ENCODE measurements at regions not wholly inside any gene's neighbourhood (a gene's known extent, or its start where the extent isn't known, plus 50 kb on each side); places are given as distances from the start of the nearest gene placed in this dataset.

- no peak overlapping the region for H2AFZ ChIP-seq (ENCODE audit: low read depth, low read length)
- no peak overlapping the region for H3K27ac ChIP-seq (ENCODE audit: low read length)
- no peaks in the 10 kb centered on the region for H4K20me1 ChIP-seq (ENCODE audit: insufficient read depth, low read length)
- no peaks in the 10 kb centered on the region for H3K4me1 ChIP-seq (ENCODE audit: low read length)
- H3K4me3 ChIP-seq (ENCODE audit: low read length): no peak overlapping the region
- peaks cover 4% of the 10 kb centered on the region; the same call in 1 of the 2 replicates for H3K27me3 ChIP-seq (ENCODE audit: low read depth, low read length)
- H3K9ac ChIP-seq (ENCODE audit: low read length): no peak overlapping the region
- H3K9me3 ChIP-seq (ENCODE audit: insufficient read depth, low read length): no peaks in the 10 kb centered on the region
- H3K4me2 ChIP-seq (ENCODE audit: low read length): no peak overlapping the region
- H3K79me2 ChIP-seq (ENCODE audit: low read length): no peaks in the 10 kb centered on the region
- no peaks in the 10 kb centered on the region for H3K36me3 ChIP-seq (replicated peaks; ENCODE audit: low read depth, low read length)
- TF ChIP-seq, protein P1, sequence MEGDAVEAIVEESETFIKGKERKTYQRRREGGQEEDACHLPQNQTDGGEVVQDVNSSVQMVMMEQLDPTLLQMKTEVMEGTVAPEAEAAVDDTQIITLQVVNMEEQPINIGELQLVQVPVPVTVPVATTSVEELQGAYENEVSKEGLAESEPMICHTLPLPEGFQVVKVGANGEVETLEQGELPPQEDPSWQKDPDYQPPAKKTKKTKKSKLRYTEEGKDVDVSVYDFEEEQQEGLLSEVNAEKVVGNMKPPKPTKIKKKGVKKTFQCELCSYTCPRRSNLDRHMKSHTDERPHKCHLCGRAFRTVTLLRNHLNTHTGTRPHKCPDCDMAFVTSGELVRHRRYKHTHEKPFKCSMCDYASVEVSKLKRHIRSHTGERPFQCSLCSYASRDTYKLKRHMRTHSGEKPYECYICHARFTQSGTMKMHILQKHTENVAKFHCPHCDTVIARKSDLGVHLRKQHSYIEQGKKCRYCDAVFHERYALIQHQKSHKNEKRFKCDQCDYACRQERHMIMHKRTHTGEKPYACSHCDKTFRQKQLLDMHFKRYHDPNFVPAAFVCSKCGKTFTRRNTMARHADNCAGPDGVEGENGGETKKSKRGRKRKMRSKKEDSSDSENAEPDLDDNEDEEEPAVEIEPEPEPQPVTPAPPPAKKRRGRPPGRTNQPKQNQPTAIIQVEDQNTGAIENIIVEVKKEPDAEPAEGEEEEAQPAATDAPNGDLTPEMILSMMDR (IDR thresholded peaks at IDR 0.05; ENCODE audit: low read depth, low read length): no peak
- no peak for TF ChIP-seq EZH2phosphoT487 (IDR thresholded peaks at IDR 0.05; ENCODE audit: low read depth)
Measured at GRCh38 chr7:47704936-47705335, 123.0 kb upstream of the TNS3 start.

DNA sequence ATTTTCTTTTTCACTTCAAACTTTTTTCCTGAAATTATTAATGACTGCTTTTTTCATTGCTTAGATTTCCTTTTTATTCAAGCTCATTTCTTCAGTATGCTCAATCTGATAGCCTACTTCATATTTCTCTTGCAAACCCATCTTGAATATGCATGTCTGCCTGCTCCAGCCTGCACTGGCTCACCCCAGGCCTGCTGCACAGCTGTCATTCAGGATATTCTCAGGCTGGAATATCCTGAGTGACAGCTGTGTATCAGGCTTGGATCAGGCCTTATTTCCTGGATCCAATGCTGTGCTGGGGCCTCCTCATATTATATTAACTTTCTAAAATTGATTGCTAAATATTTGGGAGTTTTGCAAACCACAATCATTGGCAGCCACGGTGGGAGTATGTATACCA lies 120.2 kb upstream of the TNS3 start:
- Histone ChIP-seq H2AFZ (ENCODE audit: low read depth, low read length) (no peak overlapping the region), H3K4me2 (ENCODE audit: low read length) (no peak overlapping the region), H3K27me3 (ENCODE audit: low read depth, low read length) (peaks cover 11% of the 10 kb centered on the region; the same call in 1 of the 2 replicates), H3K36me3 (replicated peaks; ENCODE audit: low read depth, low read length) (no peaks in the 10 kb centered on the region), H3K27ac (ENCODE audit: low read length) (no peak overlapping the region), H3K4me3 (ENCODE audit: low read length) (no peak overlapping the region), H3K9ac (ENCODE audit: low read length) (no peak overlapping the region), H3K79me2 (ENCODE audit: low read length) (no peaks in the 10 kb centered on the region), H3K9me3 (ENCODE audit: insufficient read depth, low read length) (no peaks in the 10 kb centered on the region), H3K4me1 (ENCODE audit: low read length) (no peaks in the 10 kb centered on the region), H4K20me1 (ENCODE audit: insufficient read depth, low read length) (no peaks in the 10 kb centered on the region)
- TF ChIP-seq EZH2phosphoT487 (IDR thresholded peaks at IDR 0.05; ENCODE audit: low read depth): no peak
- TF ChIP-seq, protein P1 (IDR thresholded peaks at IDR 0.05; ENCODE audit: low read depth, low read length): no peak

DNA sequence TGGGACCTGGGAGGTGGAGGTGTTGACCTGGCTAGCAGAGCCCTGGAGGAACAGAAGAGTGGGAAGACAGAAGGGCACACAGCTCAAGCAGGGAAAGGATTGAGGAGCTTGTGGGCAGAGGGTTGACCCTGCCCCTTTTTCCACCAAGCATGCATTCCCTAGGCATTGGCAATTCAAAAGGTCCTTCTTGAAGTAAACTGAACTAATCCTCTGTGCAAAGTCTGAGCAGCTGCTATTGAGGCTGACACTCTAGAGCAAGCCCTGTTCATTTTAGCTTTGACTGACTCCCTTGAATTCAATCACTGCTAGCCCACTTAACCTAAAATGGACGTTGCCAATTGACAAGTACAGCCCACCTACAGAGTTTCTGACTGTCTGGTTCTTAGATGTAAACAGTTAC lies 116.5 kb upstream of the TNS3 start:
- Histone ChIP-seq H2AFZ (ENCODE audit: low read depth, low read length) (no peak overlapping the region), H3K4me1 (ENCODE audit: low read length) (no peaks in the 10 kb centered on the region), H3K9ac (ENCODE audit: low read length) (no peak overlapping the region), H3K27ac (ENCODE audit: low read length) (no peak overlapping the region), H4K20me1 (ENCODE audit: insufficient read depth, low read length) (no peaks in the 10 kb centered on the region), H3K79me2 (ENCODE audit: low read length) (no peaks in the 10 kb centered on the region), H3K9me3 (ENCODE audit: insufficient read depth, low read length) (no peaks in the 10 kb centered on the region), H3K36me3 (replicated peaks; ENCODE audit: low read depth, low read length) (no peaks in the 10 kb centered on the region), H3K27me3 (ENCODE audit: low read depth, low read length) (peaks cover 7% of the 10 kb centered on the region; the same call in 1 of the 2 replicates), H3K4me3 (ENCODE audit: low read length) (no peak overlapping the region), H3K4me2 (ENCODE audit: low read length) (no peak overlapping the region)
- TF ChIP-seq, protein P1 (IDR thresholded peaks at IDR 0.05; ENCODE audit: low read depth, low read length): no peak
- no peak for TF ChIP-seq EZH2phosphoT487 (IDR thresholded peaks at IDR 0.05; ENCODE audit: low read depth)

- TF ChIP-seq, protein P1 (IDR thresholded peaks at IDR 0.05; ENCODE audit: low read depth, low read length): no peak
- TF ChIP-seq EZH2phosphoT487 (IDR thresholded peaks at IDR 0.05; ENCODE audit: low read depth): no peak
- Histone ChIP-seq H3K36me3 (replicated peaks; ENCODE audit: low read depth, low read length) (no peaks in the 10 kb centered on the region), H3K9ac (ENCODE audit: low read length) (no peak overlapping the region), H3K27ac (ENCODE audit: low read length) (no peak overlapping the region), H3K4me3 (ENCODE audit: low read length) (no peak overlapping the region), H3K27me3 (ENCODE audit: low read depth, low read length) (peaks cover 7% of the 10 kb centered on the region; the same call in 1 of the 2 replicates), H3K79me2 (ENCODE audit: low read length) (no peaks in the 10 kb centered on the region), H4K20me1 (ENCODE audit: insufficient read depth, low read length) (no peaks in the 10 kb centered on the region), H2AFZ (ENCODE audit: low read depth, low read length) (no peak overlapping the region), H3K4me1 (ENCODE audit: low read length) (no peaks in the 10 kb centered on the region), H3K9me3 (ENCODE audit: insufficient read depth, low read length) (no peaks in the 10 kb centered on the region), H3K4me2 (ENCODE audit: low read length) (no peak overlapping the region)
Measured at GRCh38 chr7:47697543-47697942, 115.6 kb upstream of the TNS3 start.
